ENCODE measurements at regions not wholly inside any gene's neighbourhood (a gene's known extent, or its start where the extent isn't known, plus 50 kb on each side); places are given as distances from the start of the nearest gene placed in this dataset.

GRCh38 chr3:193140381-193140780 lies 100.6 kb upstream of the PLAAT1 start (continued):
- TF ChIP-seq SIRT6 (IDR thresholded peaks at IDR 0.05; ENCODE audit: low read length) (no peak), KDM4A (IDR thresholded peaks at IDR 0.05; ENCODE audit: low read depth, low read length, severe bottlenecking) (no peak), PHF8 (conservative IDR thresholded peaks at IDR 0.05; ENCODE audit: low read depth, low read length) (no peak), NRF1 (IDR thresholded peaks at IDR 0.05; ENCODE audit: low read depth, low read length) (no peak), RBBP5 (IDR thresholded peaks at IDR 0.05; ENCODE audit: borderline replicate concordance, low read depth, low read length) (no peak), RNF2 (IDR thresholded peaks at IDR 0.05; ENCODE audit: borderline replicate concordance, low read depth, low read length, missing control alignments, poor library complexity, severe bottlenecking) (no peak), NANOG (IDR thresholded peaks at IDR 0.05; ENCODE audit: insufficient read depth, low read depth, low read length, poor library complexity, severe bottlenecking) (no peak), SP4 (IDR thresholded peaks at IDR 0.05; ENCODE audit: low read length) (no peak)
